T47D (cell line): ENCODE measurements at regions not wholly inside any gene's neighbourhood (a gene's known extent, or its start where the extent isn't known, plus 50 kb on each side); places are given as distances from the start of the nearest gene placed in this dataset.

ENCODE experiments used
- DNase-seq, 2 experiments: peaks; one replicate each; pipeline versions ENCODE4 v3.0.0 to v3.0.0-alpha.2; 2011 to 2012; ENCODE audit warnings: low read depth in 1 of 2, low spot score in 1 of 2
- JUND ChIP-seq: IDR thresholded peaks from 2 replicates; pipeline ENCODE4 v1.6.1; 2012; ENCODE audit warnings: low read depth
- in situ Hi-C: cut with HindIII; loops from 2 replicates; pipeline ENCODE4 v1.10.0; 2016; ENCODE audit warnings: low sequenced_read_pairs, low pct_unique_long_range_greater_than_20kb

DNA sequence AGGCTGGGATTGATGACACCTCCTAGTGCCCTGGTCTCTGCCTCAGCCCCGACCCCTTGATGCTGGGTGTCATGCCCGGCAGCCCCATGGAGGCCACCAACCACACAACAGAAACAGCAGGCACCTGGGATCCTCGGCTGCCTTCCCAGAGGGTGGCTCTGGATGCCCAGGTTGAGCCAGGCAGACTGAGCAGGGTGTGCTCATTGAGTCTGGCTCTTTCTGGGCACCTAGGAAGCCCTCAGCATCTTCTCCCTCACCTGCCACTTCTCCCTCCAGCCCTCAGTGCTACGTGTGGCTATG is 484.5 kb upstream of the MGMT start:
- TF ChIP-seq JUND = no peak
- no peak for DNase-seq
- in situ Hi-C loops = no loop called here

DNA sequence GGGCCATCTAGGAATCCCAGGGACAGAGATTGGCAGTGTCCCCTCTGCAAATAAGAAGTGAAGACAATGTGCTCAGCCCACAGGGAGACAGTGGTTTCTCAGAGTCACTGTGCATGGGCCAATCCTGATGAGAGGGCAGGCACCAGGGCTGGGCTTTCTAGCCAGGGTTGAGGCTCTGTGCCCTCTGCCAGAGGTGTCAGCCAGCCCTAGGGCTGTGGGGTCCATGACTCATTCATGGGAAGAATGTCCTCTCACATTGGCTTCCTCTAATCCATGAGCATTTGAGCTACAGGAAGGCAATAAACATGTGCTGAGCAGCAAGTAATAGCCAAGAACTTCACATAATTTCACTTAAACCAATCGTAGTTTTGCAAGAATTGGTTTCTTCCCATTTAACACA is 482.0 kb upstream of the MGMT start:
- no peak for DNase-seq
- in situ Hi-C loops = no loop called here
- no peak for TF ChIP-seq JUND

DNA sequence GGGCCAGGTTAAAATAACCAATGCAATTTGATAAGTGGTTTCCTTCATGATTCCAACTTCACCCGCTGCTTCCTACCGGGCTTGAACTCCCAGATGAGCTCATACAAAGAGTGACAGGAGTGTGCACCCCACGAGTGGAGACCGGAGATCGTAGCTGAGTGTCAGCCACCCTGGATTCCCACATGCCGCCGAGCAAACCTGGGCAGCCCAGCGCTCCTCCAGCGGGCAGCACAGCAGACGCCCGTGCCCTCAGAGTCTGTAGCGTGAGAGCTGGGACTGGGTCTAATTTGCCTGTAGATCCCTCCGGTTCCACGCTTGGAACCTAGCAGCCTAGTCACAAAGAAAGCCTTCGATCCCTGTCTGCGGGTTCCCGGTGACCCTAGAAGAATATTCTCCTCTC is 476.1 kb upstream of the MGMT start:
- no peak for DNase-seq
- TF ChIP-seq JUND = no peak
- in situ Hi-C loops = no loop called here

DNA sequence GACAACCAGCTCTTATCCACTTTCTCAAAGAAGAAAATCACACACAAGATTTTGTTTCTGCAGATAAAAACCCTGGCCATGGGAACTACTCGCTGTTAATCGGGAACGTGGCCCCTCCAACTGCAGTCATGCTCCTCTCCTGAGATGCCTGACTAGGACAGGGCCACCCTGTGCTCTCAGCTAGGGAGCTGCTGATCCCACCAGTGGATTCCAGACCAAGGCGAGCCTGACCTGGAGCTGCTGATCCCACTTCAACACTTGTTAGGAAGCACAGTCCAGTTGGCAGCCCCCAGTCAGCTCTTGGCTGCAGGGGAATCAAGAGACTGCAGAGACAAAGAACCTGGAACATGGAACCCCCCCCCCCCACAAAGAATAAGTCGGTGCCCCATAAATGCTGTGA is 474.3 kb upstream of the MGMT start:
- no peak for DNase-seq
- in situ Hi-C loops = no loop called here
- TF ChIP-seq JUND = no peak

DNA sequence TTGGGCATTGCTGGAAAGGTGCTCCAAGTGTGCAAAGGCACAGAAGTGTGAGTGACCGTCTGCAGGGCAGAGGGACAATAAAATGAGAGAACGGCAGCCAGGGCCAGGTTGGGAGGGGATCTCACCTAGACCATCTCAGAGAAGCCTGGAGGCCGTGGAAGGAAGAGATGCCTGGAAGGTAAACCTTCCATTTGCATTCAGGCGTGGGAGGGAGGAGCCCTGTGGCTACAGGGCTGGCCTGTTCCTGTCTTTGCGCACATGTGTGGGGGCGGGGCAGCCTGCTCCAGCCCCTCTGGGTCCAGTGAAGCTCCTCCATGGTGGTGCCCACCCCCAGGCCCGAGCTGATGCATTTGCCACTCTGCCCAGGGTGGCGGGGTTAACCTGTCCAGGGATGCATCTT is 473.6 kb upstream of the MGMT start:
- in situ Hi-C loops = no loop called here
- TF ChIP-seq JUND = no peak
- no peak for DNase-seq

DNA sequence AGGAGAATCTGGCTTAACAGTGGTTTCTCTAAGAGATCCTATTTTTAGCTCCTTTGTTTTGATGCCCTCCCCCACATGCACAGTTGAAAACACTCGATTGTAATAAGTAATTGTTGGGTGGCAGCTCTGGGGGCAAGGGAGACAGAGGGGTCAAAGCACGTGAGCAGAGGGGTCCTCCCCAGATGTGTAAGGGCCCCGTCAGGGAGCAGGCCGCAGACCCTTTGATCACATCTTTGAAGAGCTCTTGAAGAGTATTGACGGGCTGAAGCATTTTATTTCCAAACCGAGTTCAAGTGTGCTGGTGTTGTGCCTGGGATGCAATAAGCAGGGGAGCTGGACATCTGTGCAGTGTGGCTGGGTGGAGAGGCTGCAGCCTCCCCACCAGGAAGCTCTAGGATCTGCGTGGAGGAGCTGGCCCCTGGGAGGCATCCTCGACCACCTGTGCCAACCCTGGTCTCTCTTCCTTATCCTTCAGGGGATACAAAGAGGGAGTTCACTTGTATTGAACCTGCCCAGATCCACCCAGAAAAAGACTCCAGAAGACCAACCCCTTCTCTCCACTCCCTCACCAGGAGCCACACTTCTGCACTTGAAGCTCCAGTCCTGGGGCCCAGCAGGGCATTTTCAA is 473.0 kb upstream of the MGMT start:
- in situ Hi-C loops = no loop called here

DNA sequence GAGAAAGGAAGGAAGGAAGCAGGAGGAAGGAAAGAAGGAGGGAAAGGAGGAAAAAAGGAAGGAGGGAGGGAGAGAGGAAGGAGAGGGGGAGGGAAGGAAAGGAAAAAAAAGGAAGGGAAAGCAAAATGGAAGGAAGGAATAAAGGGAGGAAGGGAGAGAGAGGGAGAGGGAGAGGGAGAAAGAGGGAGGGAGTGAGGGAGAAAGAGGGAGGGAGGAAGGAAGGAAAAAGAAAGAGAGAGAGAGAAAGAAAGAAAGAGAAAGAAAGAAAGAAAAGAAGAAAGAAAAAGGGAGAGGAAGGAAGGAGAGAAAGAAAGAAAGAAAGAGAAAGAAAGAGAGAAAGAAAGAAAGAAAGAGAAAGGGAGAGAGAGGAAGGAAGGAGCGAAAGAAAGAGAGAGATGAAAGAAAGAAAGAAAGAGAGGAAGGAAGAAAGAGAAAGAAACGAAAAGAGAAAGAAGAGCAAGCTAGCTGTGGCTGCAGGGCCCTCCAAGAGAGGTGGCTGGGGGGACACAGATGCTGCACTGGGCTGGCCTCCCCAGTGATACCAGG is 472.4 kb upstream of the MGMT start:
- in situ Hi-C loops = no loop called here
- DNase-seq = no peak
- no peak for TF ChIP-seq JUND

More for the DNA sequence above, 473.0 kb upstream of the MGMT start:
- DNase-seq = no peak
- TF ChIP-seq JUND = no peak

DNA sequence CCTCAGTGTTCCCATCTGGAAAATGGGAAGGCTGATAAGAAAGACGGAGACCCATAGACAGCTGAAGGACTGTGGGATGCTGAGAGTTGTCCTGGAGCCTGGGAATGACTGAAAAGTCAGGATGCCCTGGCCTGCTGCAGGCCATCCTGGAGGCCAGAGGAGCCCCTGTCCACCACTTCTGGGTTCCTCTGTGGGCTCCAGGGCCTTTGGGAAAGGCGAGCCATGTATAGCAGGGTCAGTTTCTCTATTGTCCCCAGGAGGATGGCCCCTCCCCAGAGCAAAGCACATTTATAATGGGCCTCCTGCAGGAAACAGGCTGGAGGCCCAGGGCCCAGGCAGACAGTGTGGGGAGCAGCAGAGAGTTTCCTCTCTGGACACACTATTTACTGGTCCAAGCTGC is 471.4 kb upstream of the MGMT start:
- in situ Hi-C loops = no loop called here
- no peak for TF ChIP-seq JUND
- no peak for DNase-seq

DNA sequence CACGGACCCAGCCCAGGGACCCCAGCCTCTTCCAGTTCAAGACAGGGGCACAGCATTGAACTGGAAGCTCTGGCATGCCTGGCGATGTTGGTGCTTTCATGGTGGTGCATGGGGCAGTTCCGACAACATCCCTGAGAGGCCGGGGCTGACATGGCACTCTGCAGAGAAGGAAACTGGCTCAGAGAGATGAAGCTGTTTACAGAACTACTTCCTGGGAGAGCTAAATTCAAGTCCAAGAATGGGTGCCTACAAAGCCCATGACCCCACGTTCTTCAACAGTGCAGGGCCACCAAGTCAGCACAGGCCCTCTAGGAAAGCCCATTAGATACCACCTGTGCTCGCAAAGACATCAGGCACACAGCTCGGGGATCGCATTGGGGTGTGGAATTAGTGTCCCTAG is 470.9 kb upstream of the MGMT start:
- no peak for TF ChIP-seq JUND
- no peak for DNase-seq
- in situ Hi-C loops = no loop called here

DNA sequence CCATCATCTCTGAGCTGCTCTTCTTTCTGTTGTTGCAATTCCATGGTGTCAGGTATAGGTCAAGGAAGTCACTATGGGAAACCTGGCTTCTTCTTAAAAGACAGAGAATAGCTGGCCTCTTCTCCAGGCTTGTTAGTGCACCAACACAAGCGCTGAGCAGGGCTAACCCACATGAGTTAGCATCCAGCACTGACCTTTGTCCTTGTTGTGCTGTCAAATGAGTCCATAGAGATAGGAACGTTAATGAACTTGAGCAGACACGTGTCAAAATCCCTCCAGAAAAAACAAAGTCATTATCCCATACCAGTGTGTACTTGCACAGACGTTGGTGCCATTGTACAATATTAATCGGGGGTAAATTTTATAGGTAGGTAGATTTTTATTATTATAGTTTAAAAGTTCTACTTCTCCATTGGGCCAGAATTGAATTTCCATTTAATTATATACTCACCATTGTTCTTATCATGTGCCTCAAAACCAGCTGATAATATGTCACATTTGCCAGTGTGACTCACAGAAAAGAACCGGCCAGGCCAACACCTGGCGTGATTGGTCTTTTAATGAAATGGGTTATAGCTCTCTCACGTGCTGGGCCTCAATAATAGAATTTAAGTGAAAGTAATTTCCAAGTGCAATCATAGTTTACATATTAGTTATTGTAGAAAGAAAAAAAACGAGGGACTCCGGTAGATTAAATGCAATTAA is 468.8 kb upstream of the MGMT start:
- no peak for DNase-seq
- in situ Hi-C loops = no loop called here
- no peak for TF ChIP-seq JUND

DNA sequence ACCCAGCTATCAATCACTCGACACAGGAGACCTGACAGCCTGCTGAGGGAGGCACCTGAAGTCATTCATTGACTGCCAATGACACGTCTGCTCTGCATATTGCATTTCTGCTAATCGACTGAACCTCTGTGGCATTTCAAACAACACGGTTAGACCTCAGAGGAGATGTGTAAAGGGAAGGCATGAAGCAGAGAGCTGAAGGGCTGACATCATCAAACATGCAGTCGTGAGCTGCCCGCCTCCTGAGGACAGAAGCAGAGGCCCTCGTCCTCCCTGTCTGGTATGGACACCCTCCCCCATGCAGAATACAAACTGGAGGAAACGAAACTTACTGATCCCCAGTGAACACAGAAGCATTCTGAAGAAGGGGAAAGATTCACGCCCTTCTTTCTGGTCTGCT is 462.6 kb upstream of the MGMT start:
- in situ Hi-C loops = no loop called here
- TF ChIP-seq JUND = no peak
- DNase-seq = no peak

DNA sequence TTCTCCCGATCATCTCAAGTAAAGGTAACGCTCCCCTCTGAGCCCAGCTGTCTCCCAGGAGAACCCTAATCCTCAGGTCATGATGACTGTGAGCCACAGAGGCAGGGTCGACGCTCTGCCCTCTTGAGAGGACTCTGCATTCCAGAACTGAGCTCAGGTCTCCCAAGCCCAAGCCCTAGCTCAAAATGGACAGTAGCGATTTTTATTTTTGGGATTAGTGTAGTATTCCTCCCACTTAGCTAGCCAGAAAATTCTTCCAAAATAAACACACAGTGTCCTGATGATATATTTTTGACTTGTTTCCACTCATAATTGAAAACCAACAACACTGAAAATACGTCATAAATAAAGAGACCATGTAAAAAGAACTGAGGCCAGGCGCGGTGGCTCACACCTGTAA is 462.0 kb upstream of the MGMT start:
- no peak for TF ChIP-seq JUND
- DNase-seq = no peak
- in situ Hi-C loops = no loop called here

DNA sequence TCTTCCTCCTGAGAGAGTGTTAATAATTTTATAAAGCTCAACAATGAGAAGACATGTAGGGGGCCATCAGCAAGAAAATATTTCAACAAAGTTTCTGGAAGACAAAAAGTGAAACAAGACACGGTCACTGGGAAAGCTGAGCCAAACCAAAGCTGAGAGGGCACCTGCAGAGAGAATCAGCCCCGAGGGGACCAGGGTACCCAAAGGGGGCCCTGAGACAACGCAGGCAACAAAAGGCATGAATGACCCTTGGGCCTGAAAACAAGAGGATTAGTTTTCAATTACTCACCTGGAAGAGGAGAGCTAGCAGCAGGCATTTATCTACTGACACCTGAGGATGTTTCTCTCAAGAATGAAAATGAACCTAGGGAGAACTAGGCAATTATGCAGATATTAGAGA is 461.2 kb upstream of the MGMT start:
- in situ Hi-C loops = no loop called here
- no peak for DNase-seq
- TF ChIP-seq JUND = no peak

DNA sequence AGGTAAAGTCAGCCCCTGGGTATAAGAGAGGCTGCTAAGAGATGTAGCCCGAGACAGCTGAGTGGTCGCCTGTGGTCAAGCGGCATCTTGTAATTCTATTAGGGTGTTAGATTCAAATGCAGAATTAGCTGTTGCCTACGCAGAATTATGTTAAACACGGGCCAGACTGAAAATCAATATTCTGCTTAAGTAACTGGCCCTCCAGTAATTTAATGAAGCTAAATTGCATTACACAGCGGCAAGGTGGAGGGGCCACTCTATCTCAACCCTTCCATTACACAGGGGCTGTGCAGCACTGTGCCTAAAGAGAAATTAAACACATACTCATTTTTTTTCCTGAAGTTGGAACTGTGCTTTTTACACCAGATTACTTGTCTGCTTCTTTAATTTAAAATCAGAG is 448.5 kb upstream of the MGMT start:
- no peak for TF ChIP-seq JUND
- no peak for DNase-seq
- in situ Hi-C loops = no loop called here
